Thyroid gland (tissue), 4 donors: ENCODE measurements at regions not wholly inside any gene's neighbourhood (a gene's known extent, or its start where the extent isn't known, plus 50 kb on each side); places are given as distances from the start of the nearest gene placed in this dataset.

Source experiments
- CTCF ChIP-seq, 6 experiments: fragments of 200-600 bp in 3 of 6; fragments of 450-650 bp in 3 of 6; sonication (generic) in 3 of 6; IDR thresholded peaks; one replicate each; pipeline ENCODE4 v1.5.1; 2016 to 2019; ENCODE audit warnings: antibody characterized with exemption in 6 of 6, mild to moderate bottlenecking in 2 of 6, inconsistent platforms in 1 of 6, moderate library complexity in 1 of 6
- POLR2A ChIP-seq, 2 donors: fragments of 450-650 bp; IDR thresholded peaks; one replicate each; pipeline ENCODE4 v1.6.1; 2017; ENCODE audit warnings: antibody characterized with exemption in 2 of 2, mild to moderate bottlenecking in 2 of 2, moderate library complexity in 1 of 2

GRCh38 chr18:67144329-67144728, 372.2 kb downstream of the DSEL start:
- TF ChIP-seq POLR2A (IDR thresholded peaks at IDR 0.05) (no peak), CTCF (IDR thresholded peaks at IDR 0.05) (no peak)
